ENCODE measurements at regions not wholly inside any gene's neighbourhood (a gene's known extent, or its start where the extent isn't known, plus 50 kb on each side); places are given as distances from the start of the nearest gene placed in this dataset.
A peak's percentile ranks its signal among the peaks of the same experiment; 100 is the strongest.
"Not testable (repeated sequence)": the region's sequence is repeated elsewhere in the genome, so short reads cannot be mapped to it uniquely, and the experiment has no call there.

GRCh38 chr1:761791-762190 lies 75.3 kb upstream of the OR4F16 start:
- H3K27ac Mint-ChIP-seq; intact Hi-C loops (cut with micrococcal nuclease): not testable (repeated sequence)

GRCh38 chr1:771449-771848 lies 85.0 kb upstream of the OR4F16 start:
- H3K27ac ChIP-seq (ENCODE audit: low read length); H3K27me3 ChIP-seq (ENCODE audit: control insufficient read depth, insufficient read depth, low read length); ATAC-seq; H3K36me3 Mint-ChIP-seq; intact Hi-C loops (cut with micrococcal nuclease); H3K4me1 Mint-ChIP-seq; H3K36me3 ChIP-seq (ENCODE audit: control insufficient read depth, insufficient read depth, low read length); H3K27ac Mint-ChIP-seq; H3K4me1 ChIP-seq (ENCODE audit: control insufficient read depth, insufficient read depth, low read length); H3K27me3 Mint-ChIP-seq (ENCODE audit: low read depth in 2 of 2); H3K4me3 Mint-ChIP-seq; H3K4me3 ChIP-seq (ENCODE audit: low read length); H3K9me3 Mint-ChIP-seq; H3K9me3 ChIP-seq (ENCODE audit: control insufficient read depth, insufficient read depth, low read length); DNase-seq: not testable (repeated sequence)
- WGBS (ENCODE audit: insufficient coverage) = 93% methylated on average over 3 of the region's 8 CpGs

More at GRCh38 chr1:761791-762190, 75.3 kb upstream of the OR4F16 start:
- not testable (repeated sequence) for H3K9me3 Mint-ChIP-seq; H3K27me3 ChIP-seq (ENCODE audit: control insufficient read depth, insufficient read depth, low read length); H3K27ac ChIP-seq (ENCODE audit: low read length); H3K4me3 Mint-ChIP-seq; H3K4me3 ChIP-seq (ENCODE audit: low read length); H3K9me3 ChIP-seq (ENCODE audit: control insufficient read depth, insufficient read depth, low read length); DNase-seq; H3K4me1 Mint-ChIP-seq; H3K27me3 Mint-ChIP-seq (ENCODE audit: low read depth in 2 of 2); H3K36me3 Mint-ChIP-seq; ATAC-seq; H3K36me3 ChIP-seq (ENCODE audit: control insufficient read depth, insufficient read depth, low read length); H3K4me1 ChIP-seq (ENCODE audit: control insufficient read depth, insufficient read depth, low read length)
- no CpG with 5 or more reads among the region's 2 CpGs for WGBS (ENCODE audit: insufficient coverage)

GRCh38 chr1:777480-778180 lies 91.2 kb upstream of the OR4F16 start:
- H3K36me3 ChIP-seq (ENCODE audit: control insufficient read depth, insufficient read depth, low read length); H3K4me1 Mint-ChIP-seq; intact Hi-C loops (cut with micrococcal nuclease); H3K36me3 Mint-ChIP-seq; H3K9me3 Mint-ChIP-seq; ATAC-seq; H3K27me3 Mint-ChIP-seq (ENCODE audit: low read depth in 2 of 2); H3K27me3 ChIP-seq (ENCODE audit: control insufficient read depth, insufficient read depth, low read length); H3K4me3 ChIP-seq (ENCODE audit: low read length); H3K9me3 ChIP-seq (ENCODE audit: control insufficient read depth, insufficient read depth, low read length): not testable (repeated sequence)
- peak in 1 of 2 donors; percentile 12 for DNase-seq
- Histone ChIP-seq H3K4me1 (ENCODE audit: control insufficient read depth, insufficient read depth, low read length) (peaks cover 18% of the 10 kb centered on the region), H3K27ac (ENCODE audit: low read length) (peak overlapping the region; percentile 87)
- 95% methylated on average over 14 of the region's 23 CpGs for WGBS (ENCODE audit: insufficient coverage)
- Mint-ChIP-seq H3K4me3 (peak overlapping the region; percentile 92), H3K27ac (peak overlapping the region; percentile 98 to 99)

DNA sequence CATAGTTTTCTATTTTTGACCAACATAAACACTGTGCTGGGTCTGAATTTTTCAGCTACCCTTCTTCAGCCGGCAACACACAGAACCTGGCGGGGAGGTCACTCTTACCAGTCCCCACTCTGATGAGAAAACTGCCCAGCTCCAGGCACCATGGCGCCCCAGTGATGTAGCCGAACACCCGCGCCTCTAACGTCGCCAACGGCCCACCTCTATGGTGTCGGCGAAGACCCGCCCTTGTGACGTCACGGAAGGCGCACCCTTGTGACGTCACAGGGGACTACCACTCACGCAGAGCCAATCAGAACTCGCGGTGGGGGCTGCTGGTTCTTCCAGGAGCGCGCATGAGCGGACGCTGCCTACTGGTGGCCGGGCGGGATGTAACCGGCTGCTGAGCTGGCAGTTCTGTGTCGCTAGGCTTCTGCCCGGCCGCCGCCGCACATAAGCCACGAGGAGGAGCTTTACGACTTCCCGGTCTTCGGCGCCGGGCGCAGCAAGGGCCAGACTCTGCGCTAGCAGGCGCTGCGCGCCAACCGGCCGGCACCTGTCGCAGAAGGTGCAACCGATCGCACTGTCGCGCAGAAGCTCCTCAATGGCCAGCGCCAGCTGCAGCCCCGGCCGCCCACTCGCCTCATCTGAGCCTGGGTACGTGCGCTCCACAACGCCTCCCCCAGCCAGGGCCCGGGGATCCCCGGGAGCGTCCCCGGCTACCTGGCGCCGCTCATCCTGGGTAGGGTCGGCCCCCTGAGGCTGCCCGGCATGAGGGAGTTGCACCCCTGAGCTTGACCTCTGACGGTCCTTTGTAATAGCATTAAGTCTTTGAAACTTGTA lies 92.2 kb upstream of the OR4F16 start:
- H3K27ac Mint-ChIP-seq = peak overlapping the region; percentile 98 to 99
- peak; percentile 99 to 100 for DNase-seq
- WGBS (ENCODE audit: insufficient coverage) = 0% methylated on average over 59 of the region's 65 CpGs
- H3K9me3 Mint-ChIP-seq; H3K4me1 Mint-ChIP-seq; H3K36me3 ChIP-seq (ENCODE audit: control insufficient read depth, insufficient read depth, low read length); H3K36me3 Mint-ChIP-seq; intact Hi-C loops (cut with micrococcal nuclease); H3K27me3 ChIP-seq (ENCODE audit: control insufficient read depth, insufficient read depth, low read length); H3K9me3 ChIP-seq (ENCODE audit: control insufficient read depth, insufficient read depth, low read length); H3K27me3 Mint-ChIP-seq (ENCODE audit: low read depth in 2 of 2): not testable (repeated sequence)
- peak; percentile 97 to 100 (median 97) for ATAC-seq
- Histone ChIP-seq H3K4me1 (ENCODE audit: control insufficient read depth, insufficient read depth, low read length) (peaks cover 18% of the 10 kb centered on the region), H3K27ac (ENCODE audit: low read length) (peak overlapping the region; percentile 87), H3K4me3 (ENCODE audit: low read length) (peak overlapping the region; percentile 70)
- TF ChIP-seq CTCF (IDR thresholded peaks at IDR 0.05) = peak; percentile 17
- H3K4me3 Mint-ChIP-seq = peak overlapping the region; percentile 92

DNA sequence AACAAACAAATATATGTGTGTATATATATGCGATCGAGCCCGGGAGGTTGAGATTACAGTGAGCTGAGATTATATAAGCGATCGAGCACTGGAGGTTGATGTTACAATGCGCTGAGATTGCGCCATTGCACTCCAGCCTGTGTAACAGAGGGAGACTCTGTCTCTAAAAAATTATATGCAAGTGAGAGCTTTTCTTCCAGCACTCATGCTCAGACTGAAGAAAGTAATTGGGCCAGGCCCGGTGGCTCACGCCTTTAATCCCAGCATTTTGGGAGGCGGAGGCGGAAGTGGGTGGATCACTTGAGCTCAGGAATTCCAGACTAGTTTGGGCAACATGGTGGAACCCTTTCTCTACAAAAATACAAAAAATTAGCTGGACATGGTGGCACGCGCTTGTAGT lies 93.2 kb upstream of the OR4F16 start:
- WGBS (ENCODE audit: insufficient coverage) = 85% methylated on average over 13 of the region's 13 CpGs
- H3K4me1 Mint-ChIP-seq; intact Hi-C loops (cut with micrococcal nuclease); H3K9me3 Mint-ChIP-seq; H3K27ac ChIP-seq (ENCODE audit: low read length); H3K4me3 ChIP-seq (ENCODE audit: low read length); ATAC-seq; H3K9me3 ChIP-seq (ENCODE audit: control insufficient read depth, insufficient read depth, low read length); H3K36me3 ChIP-seq (ENCODE audit: control insufficient read depth, insufficient read depth, low read length); H3K36me3 Mint-ChIP-seq; H3K27me3 ChIP-seq (ENCODE audit: control insufficient read depth, insufficient read depth, low read length); H3K27me3 Mint-ChIP-seq (ENCODE audit: low read depth in 2 of 2): not testable (repeated sequence)
- H3K27ac Mint-ChIP-seq = peak overlapping the region; percentile 98 to 99
- H3K4me1 ChIP-seq (ENCODE audit: control insufficient read depth, insufficient read depth, low read length) = peaks cover 18% of the 10 kb centered on the region
- peak overlapping the region; percentile 92 for H3K4me3 Mint-ChIP-seq
- peak in 1 of 2 donors; percentile 28 for DNase-seq

Data from natural killer cell (primary cell).